Right cardiac atrium (tissue), 5 donors: ENCODE measurements at regions not wholly inside any gene's neighbourhood (a gene's known extent, or its start where the extent isn't known, plus 50 kb on each side); places are given as distances from the start of the nearest gene placed in this dataset.
"Not testable (repeated sequence)": the region's sequence is repeated elsewhere in the genome, so short reads cannot be mapped to it uniquely, and the experiment has no call there.

Source experiments
- ATAC-seq, 2 donors: fragments of 200-7000 bp; cut with Tn5 transposase; one replicate each; pipeline versions ENCODE4 v1.8.0 to v1.9.1; 2020; ENCODE audit warnings: moderate library complexity in 2 of 2, mild to moderate bottlenecking in 1 of 2
- DNase-seq, 3 donors: peaks; one replicate each; pipeline ENCODE4 v3.0.0-alpha.2; 2020
- H3K27ac ChIP-seq: one replicate; pipeline ENCODE4 v1.5.1; 2013; ENCODE audit warnings: mild to moderate bottlenecking, low read length, control low read depth, moderate library complexity
- H3K27me3 ChIP-seq: one replicate; pipeline ENCODE4 v1.6.1; 2013; ENCODE audit not compliant: control insufficient read depth, insufficient read depth
- H3K4me1 ChIP-seq: one replicate; pipeline ENCODE4 v1.6.1; 2013; ENCODE audit warnings: low read length; ENCODE audit not compliant: control insufficient read depth, insufficient read depth
- H3K4me3 ChIP-seq: one replicate; pipeline ENCODE4 v1.5.1; 2013; ENCODE audit warnings: low read length, control low read depth
- H3K9me3 ChIP-seq: one replicate; pipeline ENCODE4 v1.6.1; 2013; ENCODE audit warnings: low read length; ENCODE audit not compliant: control insufficient read depth
- WGBS: extraction: QIAGEN DNeasy Blood & Tissue Kit; methylation state at CpG from one replicate; pipeline ENCODE4 v1.1.7; 2013; 5-methylcytosine and 5-hydroxymethylcytosine counted together
- intact Hi-C, 4 donors: fragments of 100-400 bp; cut with DNase I; formaldehyde crosslinking; loops; one replicate each; pipeline versions ENCODE4 v1.11.0 to v1.14.0; 2022 to 2023
- donor health status: healthy with polysubstance abuse.
- donor health status: DM: no; HTN: yes; CAD: no.
- donor health status: DM: no; HTN: no; CAD: no.
- donor health status: DM: no; HTN: yes; CAD: no; lungs with severe emphysema.
- donor health status: DM: yes; HTN: yes; CAD: no.

- H3K4me3 ChIP-seq, DNase-seq, ATAC-seq, H3K27ac ChIP-seq, H3K4me1 ChIP-seq, H3K9me3 ChIP-seq, H3K27me3 ChIP-seq: not testable (repeated sequence)
- intact Hi-C loops, result loop anchor here in 1 of 4 donors (10.0 kb wide), 1 partner anchor 218 kb away; the partner anchor contains the start of gene TGFB1I1
- whole genome bisulfite sequencing, result 92% methylated on average over 3 of the region's 3 CpGs
Observed at GRCh38 chr16:31692338-31692737, 164.6 kb downstream of the AHSP start.

- Histone ChIP-seq H3K9me3 (no peaks in the 10 kb centered on the region), H3K27me3 (no peaks in the 10 kb centered on the region), H3K4me1 (no peaks in the 10 kb centered on the region), H3K4me3 (no peak overlapping the region), H3K27ac (no peak overlapping the region)
- ATAC-seq, result no peak
- intact Hi-C loops, result loop anchor here in 1 of 4 donors (10.0 kb wide), 1 partner anchor 219 kb away; the partner anchor contains the start of gene TGFB1I1
- WGBS, result 97% methylated on average over 6 of the region's 6 CpGs
- no peak for DNase-seq
Observed at GRCh38 chr16:31693733-31694132, 166.0 kb downstream of the AHSP start.

GRCh38 chr16:31694461-31694860, 166.8 kb downstream of the AHSP start:
- 91% methylated on average over 2 of the region's 2 CpGs for WGBS
- intact Hi-C loops, result loop anchor here in 1 of 4 donors (10.0 kb wide), 1 partner anchor 220 kb away; the partner anchor contains the start of gene TGFB1I1
- H3K4me3 ChIP-seq, result no peak overlapping the region
- H3K27ac ChIP-seq, result no peak overlapping the region
- H3K27me3 ChIP-seq, result no peaks in the 10 kb centered on the region
- no peak for DNase-seq
- no peak for ATAC-seq
- no peaks in the 10 kb centered on the region for H3K4me1 ChIP-seq
- H3K9me3 ChIP-seq, result no peaks in the 10 kb centered on the region

GRCh38 chr16:31695667-31696066, 168.0 kb downstream of the AHSP start:
- WGBS, result 49% methylated on average over 4 of the region's 4 CpGs
- Histone ChIP-seq H3K27ac (no peak overlapping the region), H3K4me1 (no peaks in the 10 kb centered on the region), H3K4me3 (no peak overlapping the region), H3K27me3 (no peaks in the 10 kb centered on the region), H3K9me3 (no peaks in the 10 kb centered on the region)
- DNase-seq, result no peak
- peak in 1 of 2 donors; percentile 32 for ATAC-seq
- intact Hi-C loops, result loop anchor here in 1 of 4 donors (10.0 kb wide), 1 partner anchor 221 kb away; the partner anchor contains the start of gene TGFB1I1

- Histone ChIP-seq H3K4me1 (no peaks in the 10 kb centered on the region), H3K9me3 (no peaks in the 10 kb centered on the region), H3K4me3 (no peak overlapping the region), H3K27me3 (no peaks in the 10 kb centered on the region), H3K27ac (no peak overlapping the region)
- DNase-seq, result no peak
- no peak for ATAC-seq
- intact Hi-C loops, result loop anchor here in 1 of 4 donors (10.0 kb wide), 1 partner anchor 222 kb away; the partner anchor contains the start of gene TGFB1I1
- WGBS, result 37% methylated on average over 8 of the region's 8 CpGs
Observed at GRCh38 chr16:31696968-31697743, 169.5 kb downstream of the AHSP start.

GRCh38 chr16:31697744-31698125, 170.0 kb downstream of the AHSP start:
- Histone ChIP-seq H3K4me1 (no peaks in the 10 kb centered on the region), H3K4me3 (no peak overlapping the region), H3K27me3 (no peaks in the 10 kb centered on the region), H3K27ac (no peak overlapping the region), H3K9me3 (no peaks in the 10 kb centered on the region)
- intact Hi-C loops, result loop anchor here in 1 of 4 donors (10.0 kb wide), 1 partner anchor 223 kb away; the partner anchor contains the start of gene TGFB1I1
- DNase-seq (no peak), ATAC-seq (no peak)
- 83% methylated on average over 4 of the region's 4 CpGs for WGBS

GRCh38 chr16:31698901-31699300, 171.2 kb downstream of the AHSP start:
- no peak for DNase-seq
- Histone ChIP-seq H3K9me3 (no peaks in the 10 kb centered on the region), H3K27me3 (no peaks in the 10 kb centered on the region), H3K4me1 (no peaks in the 10 kb centered on the region), H3K4me3 (no peak overlapping the region), H3K27ac (no peak overlapping the region)
- 67% methylated on average over 2 of the region's 2 CpGs for WGBS
- ATAC-seq, result no peak
- intact Hi-C loops, result loop anchor here in 1 of 4 donors (10.0 kb wide), 1 partner anchor 224 kb away; the partner anchor contains the start of gene TGFB1I1

- Histone ChIP-seq H3K27ac (no peak overlapping the region), H3K4me3 (no peak overlapping the region), H3K27me3 (no peaks in the 10 kb centered on the region), H3K9me3 (no peaks in the 10 kb centered on the region), H3K4me1 (no peaks in the 10 kb centered on the region)
- intact Hi-C loops, result loop anchor here in 1 of 4 donors (10.0 kb wide), 1 partner anchor 225 kb away; the partner anchor contains the start of gene TGFB1I1
- WGBS, result 82% methylated on average over 8 of the region's 8 CpGs
- no peak for ATAC-seq
- no peak for DNase-seq
Observed at GRCh38 chr16:31699601-31700000, 171.9 kb downstream of the AHSP start.

- 15% methylated on average over 8 of the region's 8 CpGs for WGBS
Observed at GRCh38 chr16:31700200-31700529, 172.5 kb downstream of the AHSP start.

GRCh38 chr16:31700530-31701388, 172.8 kb upstream of the ZNF267 start:
- ATAC-seq, result peak; percentile 52 to 97
- no peaks in the 10 kb centered on the region for H3K9me3 ChIP-seq
- 2% methylated on average over 56 of the region's 56 CpGs for WGBS
- H3K27me3 ChIP-seq, result no peaks in the 10 kb centered on the region
- intact Hi-C loops, result no loop called here
- H3K4me3 ChIP-seq, result peak overlapping the region; percentile 91
- H3K27ac ChIP-seq, result no peak overlapping the region
- no peaks in the 10 kb centered on the region for H3K4me1 ChIP-seq
- DNase-seq, result peak; percentile 83 to 95 (median 91)

More at GRCh38 chr16:31700200-31700529, 172.5 kb downstream of the AHSP start:
- ATAC-seq, result peak in 1 of 2 donors; percentile 95
- intact Hi-C loops, result no loop called here
- no peaks in the 10 kb centered on the region for H3K4me1 ChIP-seq
- no peak overlapping the region for H3K27ac ChIP-seq
- H3K27me3 ChIP-seq, result no peaks in the 10 kb centered on the region
- DNase-seq, result no peak
- H3K4me3 ChIP-seq, result peak overlapping the region; percentile 91
- H3K9me3 ChIP-seq, result no peaks in the 10 kb centered on the region

- Histone ChIP-seq H3K4me3 (no peak overlapping the region), H3K4me1 (no peaks in the 10 kb centered on the region), H3K27me3 (no peaks in the 10 kb centered on the region), H3K27ac (no peak overlapping the region), H3K9me3 (no peaks in the 10 kb centered on the region)
- intact Hi-C loops, result no loop called here
- 84% methylated on average over 3 of the region's 3 CpGs for WGBS
- DNase-seq (no peak), ATAC-seq (no peak)
Observed at GRCh38 chr16:31701734-31702133, 171.9 kb upstream of the ZNF267 start.
